GM18868 (cell line): ENCODE measurements at regions not wholly inside any gene's neighbourhood (a gene's known extent, or its start where the extent isn't known, plus 50 kb on each side); places are given as distances from the start of the nearest gene placed in this dataset.
"Not testable (repeated sequence)": the region's sequence is repeated elsewhere in the genome, so short reads cannot be mapped to it uniquely, and the experiment has no call there.

Experiments
- ATAC-seq: cut with Tn5 transposase; IDR thresholded peaks from one replicate; pipeline ENCODE4 v1.9.1; 2021; ENCODE audit warnings: mild to moderate bottlenecking, moderate library complexity; ENCODE audit not compliant: unreplicated experiment

GRCh38 chr10:42883993-42884983 lies 101.7 kb downstream of the BMS1 start:
- no peak for ATAC-seq

GRCh38 chr10:42885491-42886270 lies 103.1 kb downstream of the BMS1 start:
- no peak for ATAC-seq

DNA sequence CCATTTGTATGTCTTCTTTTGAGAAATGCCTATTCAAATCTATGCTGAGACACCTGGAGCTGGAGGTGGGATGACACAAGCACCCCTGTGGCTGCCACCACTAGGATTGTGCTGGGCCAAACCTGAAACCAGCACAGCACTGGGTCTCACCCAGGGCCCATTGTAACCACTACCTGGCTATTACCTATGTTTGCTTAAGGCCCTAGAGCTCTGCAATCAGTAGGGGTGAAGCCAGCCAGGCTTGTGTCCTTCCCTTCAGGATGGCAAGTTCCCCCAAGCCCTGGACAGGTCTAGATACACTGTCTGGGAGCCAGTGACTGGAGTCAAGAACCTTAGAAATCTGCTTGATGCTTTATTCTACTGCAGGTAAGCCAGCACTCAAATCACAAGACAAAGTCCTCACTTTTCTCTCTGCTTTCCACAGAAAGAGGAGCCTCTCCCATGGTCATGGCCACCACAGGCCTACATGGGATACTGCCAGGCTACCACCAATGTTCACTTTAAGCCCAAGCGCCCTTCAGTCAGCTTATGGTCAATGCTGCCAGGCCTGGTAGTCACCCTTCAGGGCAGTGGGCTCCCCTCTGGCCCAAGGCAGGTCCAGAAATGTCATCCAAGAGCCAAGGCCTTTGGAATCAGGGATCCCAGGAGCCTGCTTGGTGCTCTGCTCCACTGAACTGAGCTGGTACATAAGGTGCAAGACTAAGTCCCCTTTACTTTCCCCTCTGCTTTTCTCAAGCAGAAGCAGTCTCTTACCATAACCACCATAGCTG lies 105.3 kb downstream of the BMS1 start:
- ATAC-seq, result no peak

GRCh38 chr10:42888504-42889095 lies 106.0 kb downstream of the BMS1 start:
- ATAC-seq, result no peak

GRCh38 chr10:42896735-42897134 lies 114.1 kb downstream of the BMS1 start:
- ATAC-seq, result no peak

- ATAC-seq, result no peak
These were observed 115.7 kb downstream of the BMS1 start for GRCh38 chr10:42898037-42898960.

DNA sequence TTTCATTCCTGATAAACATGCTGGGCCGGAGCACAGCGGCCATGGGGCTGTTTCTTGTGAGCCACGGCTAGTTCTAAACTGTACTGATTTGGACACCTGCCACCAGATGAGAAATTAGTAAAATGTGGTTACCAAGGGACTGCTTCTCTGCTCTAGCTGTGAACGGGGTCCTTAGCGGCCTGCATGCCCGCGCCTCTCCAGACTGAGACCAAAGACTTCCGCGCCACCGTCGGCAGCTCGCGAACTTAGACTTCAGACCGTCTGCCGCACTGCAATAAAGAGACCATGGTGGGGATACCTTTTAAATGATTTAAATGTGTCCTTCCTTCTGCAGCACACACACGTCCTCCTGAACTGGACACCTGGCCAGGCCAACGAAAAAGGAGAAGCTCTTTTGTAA lies 116.4 kb downstream of the BMS1 start:
- ATAC-seq, result no peak

- not testable (repeated sequence) for ATAC-seq
These were observed 117.8 kb downstream of the BMS1 start for GRCh38 chr10:42900346-42900745.

DNA sequence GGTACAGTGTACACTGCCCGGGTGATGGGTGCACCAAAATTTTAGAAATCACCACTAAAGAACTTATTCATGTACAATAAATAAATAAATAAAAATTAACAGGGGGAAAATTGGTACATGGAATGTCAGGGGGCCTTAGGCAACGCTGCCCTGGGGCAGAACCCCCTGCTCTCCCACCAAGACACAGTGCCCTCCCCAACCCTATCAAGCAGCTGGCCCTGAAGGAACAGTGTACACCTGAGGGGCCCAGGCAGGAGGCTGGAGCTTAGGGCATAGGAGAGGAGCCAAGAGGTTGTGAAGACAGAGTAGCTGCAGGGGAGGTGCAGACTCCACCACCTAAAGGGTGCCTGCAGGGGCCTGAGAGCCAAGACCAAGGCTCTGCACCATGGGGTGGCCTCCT lies 128.8 kb downstream of the BMS1 start:
- ATAC-seq, result no peak

DNA sequence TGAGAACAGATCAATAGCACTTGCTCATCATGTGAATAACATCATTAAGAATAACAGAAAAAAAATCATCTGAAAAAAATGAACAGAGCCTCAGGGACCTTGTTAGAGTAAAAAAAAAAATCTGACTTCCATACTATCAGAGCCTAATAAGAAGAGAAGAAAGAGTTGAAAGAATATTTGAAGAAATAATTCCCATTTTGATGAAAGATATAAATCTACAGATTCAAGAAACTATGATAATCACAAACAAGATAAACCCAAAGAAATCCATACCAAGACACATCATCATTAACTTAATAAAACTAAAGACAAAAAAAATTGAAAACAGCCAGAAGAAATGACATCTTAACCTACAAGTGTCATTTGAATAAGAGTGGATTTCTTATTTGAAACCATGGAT lies 134.4 kb downstream of the BMS1 start:
- ATAC-seq, result no peak

DNA sequence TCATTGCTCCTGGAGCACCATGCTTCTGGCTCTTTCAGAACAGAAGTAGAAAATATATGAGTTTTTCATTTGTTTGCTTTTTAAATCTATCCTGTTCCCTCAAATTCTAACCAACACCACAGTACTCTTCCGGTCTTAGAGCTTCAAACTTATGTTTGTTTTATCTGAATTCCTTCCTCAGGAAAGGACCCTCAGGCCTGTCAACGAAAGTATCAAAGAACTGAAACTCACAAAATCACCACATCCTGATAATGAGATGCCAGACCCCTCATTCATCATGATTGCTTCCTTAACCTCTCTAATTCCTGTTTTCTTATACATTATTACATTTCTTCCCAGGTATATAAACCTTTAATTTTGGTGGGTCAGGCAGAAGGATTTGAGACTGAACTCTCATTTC lies 135.2 kb downstream of the BMS1 start:
- ATAC-seq, result no peak

GRCh38 chr10:42921951-42922350 lies 139.4 kb downstream of the BMS1 start:
- ATAC-seq, result no peak

GRCh38 chr10:42924484-42924883 lies 141.9 kb downstream of the BMS1 start:
- no peak for ATAC-seq

DNA sequence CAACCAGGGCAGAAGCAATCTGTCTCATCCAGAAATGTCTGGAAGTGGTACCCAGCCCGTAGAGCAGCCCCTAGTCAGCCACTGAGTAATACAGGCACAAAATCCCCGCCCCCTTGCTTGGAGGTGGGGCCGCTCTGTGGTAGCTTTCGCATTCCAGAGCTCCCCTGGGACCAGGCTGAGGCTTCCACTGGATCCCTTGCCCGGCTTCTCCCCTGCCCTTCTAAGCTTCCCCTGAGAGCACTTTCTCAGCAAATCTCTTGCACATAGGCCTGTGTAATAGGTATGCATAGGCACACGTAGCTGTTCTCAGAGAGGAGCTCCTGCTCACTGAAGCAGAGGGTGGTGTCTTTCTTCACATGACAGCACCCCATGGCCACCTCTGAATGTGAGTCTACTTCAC lies 144.2 kb downstream of the BMS1 start:
- ATAC-seq, result no peak

DNA sequence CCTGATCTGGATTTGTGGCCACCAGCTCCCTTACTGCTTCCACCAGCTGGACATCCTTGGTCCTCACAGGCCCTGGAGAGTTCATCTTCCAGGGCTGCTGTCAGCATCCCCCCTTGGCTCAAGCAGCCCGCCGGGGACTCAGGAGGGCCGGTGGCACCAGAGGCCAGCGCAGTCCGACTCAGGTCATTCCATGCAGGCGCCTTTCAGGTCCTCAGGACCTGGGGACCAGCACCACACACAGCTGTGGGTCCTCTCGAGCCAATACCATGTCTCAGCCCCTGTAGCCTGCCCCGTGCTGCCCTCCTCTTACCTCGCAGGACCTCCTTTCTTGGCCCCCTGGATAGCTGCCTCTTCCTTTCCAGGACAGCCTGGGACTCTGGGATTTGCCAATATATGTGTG lies 145.5 kb downstream of the BMS1 start:
- no peak for ATAC-seq

GRCh38 chr10:42929236-42929635 lies 146.6 kb downstream of the BMS1 start:
- no peak for ATAC-seq

- no peak for ATAC-seq
These were observed 146.9 kb upstream of the RET start for GRCh38 chr10:42929993-42930392.

- no peak for ATAC-seq
These were observed 146.2 kb upstream of the RET start for GRCh38 chr10:42930516-42931192.

- ATAC-seq, result no peak
These were observed 144.8 kb upstream of the RET start for GRCh38 chr10:42932116-42932515.
